Activated naive CD4-positive, alpha-beta T cell treated with anti-CD3 and anti-CD28 coated beads, Interleukin-2, amount 10 ng/mL, durations not matched to agents 7 days and 5 days (primary cell): ENCODE measurements at regions not wholly inside any gene's neighbourhood (a gene's known extent, or its start where the extent isn't known, plus 50 kb on each side); places are given as distances from the start of the nearest gene placed in this dataset.
"Not testable (repeated sequence)": the region's sequence is repeated elsewhere in the genome, so short reads cannot be mapped to it uniquely, and the experiment has no call there.

Source experiments
- CTCF ChIA-PET: fragments of 350-600 bp; sonication (Branson Sonifier 250); formaldehyde crosslinking; loops from one replicate; lab custom pipeline; 2021; ENCODE audit warnings: antibody characterized with exemption; lab: Charles Lee
- DNase-seq: peaks from one replicate; pipeline ENCODE4 v3.0.0-alpha.2; 2020
- H3K27ac Mint-ChIP-seq: one replicate; pipeline ENCODE4 v1.8.0; 2021; ENCODE audit warnings: mild to moderate bottlenecking, moderate library complexity, mixed read lengths
- H3K27me3 Mint-ChIP-seq: one replicate; pipeline ENCODE4 v1.8.0; 2021; ENCODE audit warnings: mild to moderate bottlenecking, mixed read lengths
- H3K36me3 Mint-ChIP-seq: one replicate; pipeline ENCODE4 v1.8.0; 2021; ENCODE audit warnings: mixed read lengths
- H3K4me1 Mint-ChIP-seq: one replicate; pipeline ENCODE4 v1.8.0; 2021; ENCODE audit warnings: mixed read lengths
- H3K4me3 Mint-ChIP-seq: one replicate; pipeline ENCODE4 v1.8.0; 2021; ENCODE audit warnings: mild to moderate bottlenecking, moderate library complexity, mixed read lengths
- H3K9me3 Mint-ChIP-seq: one replicate; pipeline ENCODE4 v1.8.0; 2021; ENCODE audit warnings: mixed read lengths

GRCh38 chr13:105737688-105738087, 797.8 kb downstream of the EFNB2 start:
- H3K36me3 Mint-ChIP-seq: no peaks in the 10 kb centered on the region
- H3K4me3 Mint-ChIP-seq: no peak overlapping the region
- H3K27me3 Mint-ChIP-seq: no peaks in the 10 kb centered on the region
- H3K9me3 Mint-ChIP-seq: no peaks in the 10 kb centered on the region
- no peak for DNase-seq
- CTCF ChIA-PET: no interaction called here
- H3K27ac Mint-ChIP-seq: no peak overlapping the region
- H3K4me1 Mint-ChIP-seq: no peaks in the 10 kb centered on the region

- Mint-ChIP-seq H3K4me3 (no peak overlapping the region), H3K36me3 (no peaks in the 10 kb centered on the region), H3K4me1 (no peaks in the 10 kb centered on the region), H3K27ac (no peak overlapping the region), H3K27me3 (no peaks in the 10 kb centered on the region), H3K9me3 (no peaks in the 10 kb centered on the region)
- no peak for DNase-seq
- CTCF ChIA-PET: no interaction called here
These were observed 800.2 kb downstream of the EFNB2 start for GRCh38 chr13:105735281-105735680.

GRCh38 chr13:105732806-105733529, 802.5 kb downstream of the EFNB2 start:
- H3K36me3 Mint-ChIP-seq: no peaks in the 10 kb centered on the region
- DNase-seq: no peak
- H3K9me3 Mint-ChIP-seq: no peaks in the 10 kb centered on the region
- H3K27ac Mint-ChIP-seq: no peak overlapping the region
- no peak overlapping the region for H3K4me3 Mint-ChIP-seq
- no peaks in the 10 kb centered on the region for H3K27me3 Mint-ChIP-seq
- CTCF ChIA-PET: no interaction called here
- no peaks in the 10 kb centered on the region for H3K4me1 Mint-ChIP-seq

GRCh38 chr13:105725887-105726286, 809.6 kb downstream of the EFNB2 start:
- no peak for DNase-seq
- H3K36me3 Mint-ChIP-seq: no peaks in the 10 kb centered on the region
- no peaks in the 10 kb centered on the region for H3K27me3 Mint-ChIP-seq
- H3K27ac Mint-ChIP-seq: no peak overlapping the region
- no peaks in the 10 kb centered on the region for H3K9me3 Mint-ChIP-seq
- CTCF ChIA-PET: no interaction called here
- H3K4me3 Mint-ChIP-seq: no peak overlapping the region
- no peaks in the 10 kb centered on the region for H3K4me1 Mint-ChIP-seq

- no peak for DNase-seq
- no peak overlapping the region for H3K27ac Mint-ChIP-seq
- H3K4me1 Mint-ChIP-seq: no peaks in the 10 kb centered on the region
- H3K9me3 Mint-ChIP-seq: no peaks in the 10 kb centered on the region
- H3K36me3 Mint-ChIP-seq: no peaks in the 10 kb centered on the region
- no peak overlapping the region for H3K4me3 Mint-ChIP-seq
- H3K27me3 Mint-ChIP-seq: no peaks in the 10 kb centered on the region
- CTCF ChIA-PET: interaction anchor here (0.6 kb wide), 1 partner anchor 163 kb away, joined by 3 read pairs; no protein-coding TSS in a partner anchor
These were observed 814.4 kb downstream of the EFNB2 start for GRCh38 chr13:105721016-105721415.

GRCh38 chr13:105719859-105720258, 815.6 kb downstream of the EFNB2 start:
- Mint-ChIP-seq H3K27me3 (no peaks in the 10 kb centered on the region), H3K9me3 (no peaks in the 10 kb centered on the region), H3K36me3 (no peaks in the 10 kb centered on the region), H3K4me3 (no peak overlapping the region), H3K4me1 (no peaks in the 10 kb centered on the region), H3K27ac (no peak overlapping the region)
- DNase-seq: no peak
- CTCF ChIA-PET: no interaction called here

GRCh38 chr13:105709181-105709580, 826.3 kb downstream of the EFNB2 start:
- Mint-ChIP-seq H3K4me1 (no peaks in the 10 kb centered on the region), H3K27me3 (no peaks in the 10 kb centered on the region), H3K9me3 (no peaks in the 10 kb centered on the region), H3K4me3 (no peak overlapping the region), H3K36me3 (no peaks in the 10 kb centered on the region), H3K27ac (no peak overlapping the region)
- CTCF ChIA-PET: no interaction called here
- no peak for DNase-seq

GRCh38 chr13:105703843-105704242, 831.6 kb downstream of the EFNB2 start:
- Mint-ChIP-seq H3K27ac (no peak overlapping the region), H3K4me1 (no peaks in the 10 kb centered on the region), H3K4me3 (no peak overlapping the region), H3K36me3 (no peaks in the 10 kb centered on the region), H3K9me3 (peaks cover 4% of the 10 kb centered on the region), H3K27me3 (no peaks in the 10 kb centered on the region)
- no peak for DNase-seq
- CTCF ChIA-PET: no interaction called here

- Mint-ChIP-seq H3K27ac (no peak overlapping the region), H3K27me3 (no peaks in the 10 kb centered on the region), H3K36me3 (no peaks in the 10 kb centered on the region), H3K4me3 (no peak overlapping the region), H3K4me1 (no peaks in the 10 kb centered on the region), H3K9me3 (peaks cover 6% of the 10 kb centered on the region)
- CTCF ChIA-PET: no interaction called here
- DNase-seq: no peak
These were observed 833.0 kb downstream of the EFNB2 start for GRCh38 chr13:105702441-105702840.

- Mint-ChIP-seq H3K9me3 (peaks cover 9% of the 10 kb centered on the region), H3K27ac (no peak overlapping the region), H3K36me3 (no peaks in the 10 kb centered on the region), H3K27me3 (no peaks in the 10 kb centered on the region), H3K4me1 (no peaks in the 10 kb centered on the region), H3K4me3 (no peak overlapping the region)
- CTCF ChIA-PET: no interaction called here
- DNase-seq: no peak
These were observed 842.7 kb downstream of the EFNB2 start for GRCh38 chr13:105692769-105693168.

- no peaks in the 10 kb centered on the region for H3K27me3 Mint-ChIP-seq
- H3K27ac Mint-ChIP-seq: no peak overlapping the region
- H3K36me3 Mint-ChIP-seq: no peaks in the 10 kb centered on the region
- H3K9me3 Mint-ChIP-seq: no peaks in the 10 kb centered on the region
- CTCF ChIA-PET: no interaction called here
- H3K4me1 Mint-ChIP-seq: no peaks in the 10 kb centered on the region
- no peak for DNase-seq
- H3K4me3 Mint-ChIP-seq: no peak overlapping the region
These were observed 851.2 kb downstream of the EFNB2 start for GRCh38 chr13:105684216-105684615.

- no peak overlapping the region for H3K27ac Mint-ChIP-seq
- no peaks in the 10 kb centered on the region for H3K36me3 Mint-ChIP-seq
- no peak overlapping the region for H3K4me3 Mint-ChIP-seq
- DNase-seq: no peak
- H3K9me3 Mint-ChIP-seq: peaks cover 1% of the 10 kb centered on the region
- H3K4me1 Mint-ChIP-seq: no peaks in the 10 kb centered on the region
- no peaks in the 10 kb centered on the region for H3K27me3 Mint-ChIP-seq
- CTCF ChIA-PET: no interaction called here
These were observed 855.6 kb downstream of the EFNB2 start for GRCh38 chr13:105679838-105680237.

GRCh38 chr13:105678072-105678471, 857.4 kb downstream of the EFNB2 start:
- Mint-ChIP-seq H3K36me3 (no peaks in the 10 kb centered on the region), H3K4me3 (no peak overlapping the region), H3K27ac (no peak overlapping the region), H3K4me1 (no peaks in the 10 kb centered on the region), H3K27me3 (no peaks in the 10 kb centered on the region), H3K9me3 (peaks cover 1% of the 10 kb centered on the region)
- DNase-seq: no peak
- CTCF ChIA-PET: no interaction called here

GRCh38 chr13:105672881-105673280, 862.6 kb downstream of the EFNB2 start:
- no peaks in the 10 kb centered on the region for H3K27me3 Mint-ChIP-seq
- no peak for DNase-seq
- H3K9me3 Mint-ChIP-seq: no peaks in the 10 kb centered on the region
- no peak overlapping the region for H3K4me3 Mint-ChIP-seq
- no peaks in the 10 kb centered on the region for H3K36me3 Mint-ChIP-seq
- H3K4me1 Mint-ChIP-seq: no peaks in the 10 kb centered on the region
- H3K27ac Mint-ChIP-seq: no peak overlapping the region
- CTCF ChIA-PET: no interaction called here

- H3K27me3 Mint-ChIP-seq, H3K4me3 Mint-ChIP-seq, H3K36me3 Mint-ChIP-seq, H3K9me3 Mint-ChIP-seq, DNase-seq, H3K27ac Mint-ChIP-seq, CTCF ChIA-PET, H3K4me1 Mint-ChIP-seq: not testable (repeated sequence)
These were observed 864.3 kb downstream of the EFNB2 start for GRCh38 chr13:105671131-105671530.
